GM12892 (cell line): ENCODE measurements at regions not wholly inside any gene's neighbourhood (a gene's known extent, or its start where the extent isn't known, plus 50 kb on each side); places are given as distances from the start of the nearest gene placed in this dataset.

Experiments
- POLR2A ChIP-seq: IDR thresholded peaks from 2 replicates; pipeline ENCODE4 v1.6.1; 2011; ENCODE audit warnings: low read depth, low read length, control low read depth
- POLR2AphosphoS5 ChIP-seq: IDR thresholded peaks from 2 replicates; pipeline ENCODE4 v1.6.1; 2011; ENCODE audit warnings: low read depth, low read length, control low read depth
- TAF1 ChIP-seq: IDR thresholded peaks from 2 replicates; pipeline ENCODE4 v1.6.1; 2011; ENCODE audit warnings: low read depth, mild to moderate bottlenecking, control low read depth, low read length, borderline replicate concordance

DNA sequence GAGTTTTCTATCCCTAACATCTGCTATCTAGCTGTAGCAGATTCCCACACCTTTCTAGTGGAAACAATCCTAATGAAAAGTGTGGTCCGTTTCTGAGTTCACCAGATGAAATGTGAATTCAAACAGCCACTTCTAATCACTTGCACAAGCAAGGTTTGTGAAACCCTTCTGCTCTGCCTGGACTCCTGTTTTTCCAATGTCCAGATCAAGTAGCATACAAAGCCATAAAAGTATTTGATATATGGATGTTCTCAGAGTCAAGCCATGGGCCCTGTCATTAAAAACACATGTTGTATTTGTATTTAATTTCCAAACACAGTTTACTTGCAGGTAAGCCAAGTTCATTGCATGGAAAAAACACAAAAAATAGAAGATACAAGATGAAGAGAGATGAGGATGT lies 570.4 kb downstream of the NR2F1-AS1 start:
- TF ChIP-seq POLR2A (no peak), POLR2AphosphoS5 (no peak), TAF1 (no peak)
